KMS-11 (cell line): ENCODE measurements at regions not wholly inside any gene's neighbourhood (a gene's known extent, or its start where the extent isn't known, plus 50 kb on each side); places are given as distances from the start of the nearest gene placed in this dataset.

ENCODE experiments used
- H2AFZ ChIP-seq: fragments of 200-600 bp; sonication (generic); 2 replicates; pipeline ENCODE4 v1.6.1; 2016; ENCODE audit warnings: antibody characterized with exemption, mixed run types, low read depth
- H3K27ac ChIP-seq: fragments of 200-600 bp; sonication (generic); 2 replicates; pipeline ENCODE4 v1.6.1; 2016; ENCODE audit warnings: mild to moderate bottlenecking, mixed run types
- H3K27me3 ChIP-seq: fragments of 200-600 bp; sonication (generic); 2 replicates; pipeline ENCODE4 v1.6.1; 2017; ENCODE audit warnings: mild to moderate bottlenecking, low read depth, mixed run types, moderate library complexity; ENCODE audit not compliant: insufficient read depth
- H3K36me3 ChIP-seq: fragments of 200-600 bp; sonication (generic); 2 replicates; pipeline ENCODE4 v1.6.1; 2017; ENCODE audit warnings: mild to moderate bottlenecking, mixed run types; ENCODE audit not compliant: insufficient read depth
- H3K4me1 ChIP-seq: fragments of 200-600 bp; sonication (generic); 2 replicates; pipeline ENCODE4 v1.6.1; 2016; ENCODE audit warnings: mild to moderate bottlenecking, low read depth, mixed run types; ENCODE audit not compliant: poor library complexity, severe bottlenecking
- H3K4me2 ChIP-seq: fragments of 200-600 bp; sonication (generic); 2 replicates; pipeline ENCODE4 v1.7.0; 2016; ENCODE audit warnings: mild to moderate bottlenecking, mixed run types
- H3K4me3 ChIP-seq: fragments of 200-600 bp; sonication (generic); IDR thresholded peaks from 2 replicates; pipeline ENCODE4 v1.6.1; 2017; ENCODE audit warnings: low read depth, low read length, mixed read lengths; ENCODE audit not compliant: insufficient read depth
- H3K79me2 ChIP-seq: fragments of 200-600 bp; sonication (generic); 2 replicates; pipeline ENCODE4 v1.6.1; 2016; ENCODE audit warnings: low read depth, mixed run types; ENCODE audit not compliant: insufficient read depth
- H3K9ac ChIP-seq: fragments of 200-600 bp; sonication (generic); 2 replicates; pipeline ENCODE4 v1.6.1; 2016; ENCODE audit warnings: mild to moderate bottlenecking, mixed run types
- H4K20me1 ChIP-seq: fragments of 200-600 bp; sonication (generic); 2 replicates; pipeline ENCODE4 v1.6.1; 2016; ENCODE audit warnings: mild to moderate bottlenecking, mixed run types; ENCODE audit not compliant: insufficient read depth
- CTCF ChIP-seq: fragments of 200-600 bp; sonication (generic); conservative IDR thresholded peaks from 2 replicates; pipeline ENCODE4 v1.6.1; 2017; ENCODE audit warnings: low read depth, mild to moderate bottlenecking, antibody characterized with exemption, low read length, moderate library complexity, mixed read lengths

GRCh38 chr18:24837066-24837465 is 376.6 kb downstream of the HRH4 start:
- Histone ChIP-seq H3K4me1 (no peaks in the 10 kb centered on the region), H4K20me1 (no peaks in the 10 kb centered on the region), H3K79me2 (no peaks in the 10 kb centered on the region), H3K27ac (no peak overlapping the region), H3K4me2 (no peak overlapping the region), H3K4me3 (no peak overlapping the region), H2AFZ (no peak overlapping the region), H3K9ac (no peak overlapping the region), H3K27me3 (no peaks in the 10 kb centered on the region), H3K36me3 (no peaks in the 10 kb centered on the region)
- no peak for TF ChIP-seq CTCF

GRCh38 chr18:24840051-24840450 is 379.6 kb downstream of the HRH4 start:
- Histone ChIP-seq H3K27ac (no peak overlapping the region), H3K27me3 (no peaks in the 10 kb centered on the region), H3K9ac (no peak overlapping the region), H2AFZ (no peak overlapping the region), H3K4me2 (no peak overlapping the region), H3K79me2 (no peaks in the 10 kb centered on the region), H3K36me3 (no peaks in the 10 kb centered on the region), H3K4me1 (no peaks in the 10 kb centered on the region), H3K4me3 (no peak overlapping the region), H4K20me1 (no peaks in the 10 kb centered on the region)
- TF ChIP-seq CTCF, result no peak

GRCh38 chr18:24840640-24841039 is 380.2 kb downstream of the HRH4 start:
- Histone ChIP-seq H3K36me3 (no peaks in the 10 kb centered on the region), H4K20me1 (no peaks in the 10 kb centered on the region), H3K79me2 (no peaks in the 10 kb centered on the region), H3K27ac (no peak overlapping the region), H3K4me3 (no peak overlapping the region), H2AFZ (no peak overlapping the region), H3K27me3 (no peaks in the 10 kb centered on the region), H3K4me1 (no peaks in the 10 kb centered on the region), H3K4me2 (no peak overlapping the region), H3K9ac (no peak overlapping the region)
- no peak for TF ChIP-seq CTCF

GRCh38 chr18:24841536-24841935 is 381.1 kb downstream of the HRH4 start:
- Histone ChIP-seq H3K79me2 (no peaks in the 10 kb centered on the region), H3K4me2 (no peak overlapping the region), H3K4me3 (no peak overlapping the region), H2AFZ (no peak overlapping the region), H3K4me1 (no peaks in the 10 kb centered on the region), H4K20me1 (no peaks in the 10 kb centered on the region), H3K36me3 (no peaks in the 10 kb centered on the region), H3K9ac (no peak overlapping the region), H3K27ac (no peak overlapping the region), H3K27me3 (no peaks in the 10 kb centered on the region)
- TF ChIP-seq CTCF, result no peak

GRCh38 chr18:24843123-24843522 is 382.7 kb downstream of the HRH4 start:
- Histone ChIP-seq H3K79me2 (no peaks in the 10 kb centered on the region), H3K4me1 (no peaks in the 10 kb centered on the region), H2AFZ (no peak overlapping the region), H3K27ac (no peak overlapping the region), H3K4me3 (no peak overlapping the region), H4K20me1 (no peaks in the 10 kb centered on the region), H3K4me2 (no peak overlapping the region), H3K36me3 (no peaks in the 10 kb centered on the region), H3K27me3 (no peaks in the 10 kb centered on the region), H3K9ac (no peak overlapping the region)
- no peak for TF ChIP-seq CTCF
